GM23248 (cell line): ENCODE measurements at regions not wholly inside any gene's neighbourhood (a gene's known extent, or its start where the extent isn't known, plus 50 kb on each side); places are given as distances from the start of the nearest gene placed in this dataset.

ENCODE experiments used
- EZH2 ChIP-seq: fragments of 200-600 bp; sonication (generic); IDR thresholded peaks from 2 replicates; pipeline ENCODE4 v1.6.1; 2018; ENCODE audit warnings: antibody characterized with exemption, mild to moderate bottlenecking; ENCODE audit not compliant: insufficient read depth, poor library complexity, severe bottlenecking
- EZH2phosphoT487 ChIP-seq: fragments of 200-600 bp; sonication (generic); IDR thresholded peaks from 2 replicates; pipeline ENCODE4 v1.6.1; 2018; ENCODE audit warnings: antibody characterized with exemption, moderate library complexity, mild to moderate bottlenecking, low read depth; ENCODE audit not compliant: insufficient read depth

GRCh38 chr13:38483623-38484022 is 134.0 kb downstream of the UFM1 start:
- TF ChIP-seq EZH2: no peak
- no peak for TF ChIP-seq EZH2phosphoT487
